Neural progenitor cell (in vitro differentiated cells): ENCODE measurements at regions not wholly inside any gene's neighbourhood (a gene's known extent, or its start where the extent isn't known, plus 50 kb on each side); places are given as distances from the start of the nearest gene placed in this dataset.
A peak's percentile ranks its signal among the peaks of the same experiment; 100 is the strongest.

Experiments
- DNase-seq: peaks from one replicate; pipeline ENCODE4 v3.0.0-alpha.2; 2016; ENCODE audit warnings: low spot score
- H2AFZ ChIP-seq: fragments of 200-600 bp; sonication (generic); replicated peaks from 2 replicates; pipeline ENCODE4 v1.6.1; 2016; ENCODE audit warnings: antibody characterized with exemption
- H3F3A ChIP-seq: fragments of 200-600 bp; sonication (generic); 2 replicates; pipeline ENCODE4 v1.6.1; 2016; ENCODE audit warnings: antibody characterized with exemption, low read depth
- H3K27ac ChIP-seq: fragments of 200-600 bp; sonication (generic); 2 replicates; pipeline ENCODE4 v1.5.1; 2016; ENCODE audit warnings: mild to moderate bottlenecking
- H3K27me3 ChIP-seq: fragments of 200-600 bp; sonication (generic); 2 replicates; pipeline ENCODE4 v1.6.1; 2016; ENCODE audit warnings: mild to moderate bottlenecking, moderate library complexity
- H3K36me3 ChIP-seq: fragments of 200-600 bp; sonication (generic); 2 replicates; pipeline ENCODE4 v1.5.1; 2016
- H3K4me1 ChIP-seq: fragments of 200-600 bp; sonication (generic); 2 replicates; pipeline ENCODE4 v1.6.1; 2016; ENCODE audit warnings: mixed run types
- H3K4me2 ChIP-seq: fragments of 200-600 bp; sonication (generic); 2 replicates; pipeline ENCODE4 v1.6.1; 2016
- H3K4me3 ChIP-seq: fragments of 200-600 bp; sonication (generic); 2 replicates; pipeline ENCODE4 v1.5.1; 2016
- H3K79me2 ChIP-seq: fragments of 200-600 bp; sonication (generic); 2 replicates; pipeline ENCODE4 v1.6.1; 2016; ENCODE audit warnings: low read depth
- H3K9ac ChIP-seq: fragments of 200-600 bp; sonication (generic); 2 replicates; pipeline ENCODE4 v1.6.1; 2016
- H3K9me3 ChIP-seq: fragments of 200-600 bp; sonication (generic); 2 replicates; pipeline ENCODE4 v1.5.1; 2016; ENCODE audit warnings: low read depth
- H4K20me1 ChIP-seq: fragments of 200-600 bp; sonication (generic); 2 replicates; pipeline ENCODE4 v1.6.1; 2016; ENCODE audit warnings: low read depth
- H3K27ac Mint-ChIP-seq: 3 replicates; pipeline ENCODE4 v1.8.0; 2021; ENCODE audit warnings: mixed read lengths
- H3K27me3 Mint-ChIP-seq: 2 replicates; pipeline ENCODE4 v1.8.0; 2022; ENCODE audit warnings: low read depth, mild to moderate bottlenecking, inconsistent platforms, moderate library complexity, mixed read lengths; ENCODE audit not compliant: insufficient read depth
- H3K36me3 Mint-ChIP-seq: 3 replicates; pipeline ENCODE4 v1.8.0; 2021; ENCODE audit warnings: mixed read lengths
- H3K4me1 Mint-ChIP-seq: 3 replicates; pipeline ENCODE4 v1.8.0; 2021; ENCODE audit warnings: mixed read lengths
- H3K4me3 Mint-ChIP-seq: 3 replicates; pipeline ENCODE4 v1.8.0; 2021; ENCODE audit warnings: mild to moderate bottlenecking, moderate library complexity, mixed read lengths
- H3K9me3 Mint-ChIP-seq: 3 replicates; pipeline ENCODE4 v1.8.0; 2020; ENCODE audit warnings: mixed read lengths
- EZH2 ChIP-seq: fragments of 200-600 bp; sonication (generic); IDR thresholded peaks from 2 replicates; pipeline ENCODE4 v1.6.1; 2017; ENCODE audit warnings: antibody characterized with exemption, mild to moderate bottlenecking, moderate library complexity
- EZH2phosphoT487 ChIP-seq: fragments of 200-600 bp; sonication (generic); IDR thresholded peaks from 2 replicates; pipeline ENCODE4 v1.6.1; 2017; ENCODE audit warnings: antibody characterized with exemption
- TF ChIP-seq, protein P1 (sequence below): fragments of 200-600 bp; sonication (generic); IDR thresholded peaks from 2 replicates; pipeline ENCODE4 v1.5.1; 2017; ENCODE audit warnings: antibody characterized with exemption, mild to moderate bottlenecking

GRCh38 chr1:68994096-68994495 is 497.2 kb upstream of the DEPDC1 start:
- peaks cover 5% of the 10 kb centered on the region for H3K27me3 Mint-ChIP-seq
- no peaks in the 10 kb centered on the region for H3K9me3 ChIP-seq
- no peak overlapping the region for H3K4me3 Mint-ChIP-seq
- H4K20me1 ChIP-seq = no peaks in the 10 kb centered on the region
- peak overlapping the region; percentile 26 for H2AFZ ChIP-seq
- no peak for DNase-seq
- H3K27me3 ChIP-seq = no peaks in the 10 kb centered on the region
- H3K4me3 ChIP-seq = no peak overlapping the region
- no peaks in the 10 kb centered on the region for H3K79me2 ChIP-seq
- no peak overlapping the region for H3K27ac Mint-ChIP-seq
- H3K9me3 Mint-ChIP-seq = peaks cover 23% of the 10 kb centered on the region
- peaks cover 3% of the 10 kb centered on the region for H3K36me3 Mint-ChIP-seq
- no peaks in the 10 kb centered on the region for H3K36me3 ChIP-seq
- H3K4me1 Mint-ChIP-seq = no peaks in the 10 kb centered on the region
- no peak for TF ChIP-seq EZH2phosphoT487
- TF ChIP-seq EZH2 = no peak
- TF ChIP-seq, protein P1, sequence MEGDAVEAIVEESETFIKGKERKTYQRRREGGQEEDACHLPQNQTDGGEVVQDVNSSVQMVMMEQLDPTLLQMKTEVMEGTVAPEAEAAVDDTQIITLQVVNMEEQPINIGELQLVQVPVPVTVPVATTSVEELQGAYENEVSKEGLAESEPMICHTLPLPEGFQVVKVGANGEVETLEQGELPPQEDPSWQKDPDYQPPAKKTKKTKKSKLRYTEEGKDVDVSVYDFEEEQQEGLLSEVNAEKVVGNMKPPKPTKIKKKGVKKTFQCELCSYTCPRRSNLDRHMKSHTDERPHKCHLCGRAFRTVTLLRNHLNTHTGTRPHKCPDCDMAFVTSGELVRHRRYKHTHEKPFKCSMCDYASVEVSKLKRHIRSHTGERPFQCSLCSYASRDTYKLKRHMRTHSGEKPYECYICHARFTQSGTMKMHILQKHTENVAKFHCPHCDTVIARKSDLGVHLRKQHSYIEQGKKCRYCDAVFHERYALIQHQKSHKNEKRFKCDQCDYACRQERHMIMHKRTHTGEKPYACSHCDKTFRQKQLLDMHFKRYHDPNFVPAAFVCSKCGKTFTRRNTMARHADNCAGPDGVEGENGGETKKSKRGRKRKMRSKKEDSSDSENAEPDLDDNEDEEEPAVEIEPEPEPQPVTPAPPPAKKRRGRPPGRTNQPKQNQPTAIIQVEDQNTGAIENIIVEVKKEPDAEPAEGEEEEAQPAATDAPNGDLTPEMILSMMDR = no peak
- H3K9ac ChIP-seq = no peak overlapping the region
- H3F3A ChIP-seq = no peaks in the 10 kb centered on the region
- H3K4me1 ChIP-seq = no peaks in the 10 kb centered on the region
- H3K4me2 ChIP-seq = no peak overlapping the region
- no peak overlapping the region for H3K27ac ChIP-seq

GRCh38 chr1:69016468-69016867 is 519.6 kb upstream of the DEPDC1 start:
- Mint-ChIP-seq H3K4me3 (no peak overlapping the region), H3K36me3 (no peaks in the 10 kb centered on the region), H3K9me3 (peaks cover 3% of the 10 kb centered on the region), H3K27me3 (no peaks in the 10 kb centered on the region), H3K4me1 (no peaks in the 10 kb centered on the region), H3K27ac (no peak overlapping the region)
- Histone ChIP-seq H3K36me3 (no peaks in the 10 kb centered on the region), H3K4me1 (no peaks in the 10 kb centered on the region), H3K9me3 (no peaks in the 10 kb centered on the region), H2AFZ (no peak overlapping the region), H3K27me3 (no peaks in the 10 kb centered on the region), H3K27ac (no peak overlapping the region), H3K9ac (no peak overlapping the region), H4K20me1 (no peaks in the 10 kb centered on the region), H3K4me3 (no peak overlapping the region), H3F3A (no peaks in the 10 kb centered on the region), H3K79me2 (no peaks in the 10 kb centered on the region), H3K4me2 (no peak overlapping the region)
- TF ChIP-seq, protein P1 = no peak
- TF ChIP-seq EZH2phosphoT487 = no peak
- no peak for TF ChIP-seq EZH2
- DNase-seq = no peak

- Mint-ChIP-seq H3K36me3 (peaks cover 6% of the 10 kb centered on the region), H3K27me3 (peaks cover 2% of the 10 kb centered on the region), H3K4me3 (no peak overlapping the region), H3K27ac (no peak overlapping the region), H3K4me1 (no peaks in the 10 kb centered on the region), H3K9me3 (peaks cover 25% of the 10 kb centered on the region)
- no peak overlapping the region for H3K9ac ChIP-seq
- H3K4me2 ChIP-seq = no peak overlapping the region
- H3K4me3 ChIP-seq = no peak overlapping the region
- no peaks in the 10 kb centered on the region for H4K20me1 ChIP-seq
- no peaks in the 10 kb centered on the region for H3F3A ChIP-seq
- TF ChIP-seq EZH2phosphoT487 (no peak), EZH2 (no peak)
- TF ChIP-seq, protein P1 = no peak
- no peaks in the 10 kb centered on the region for H3K4me1 ChIP-seq
- H3K79me2 ChIP-seq = no peaks in the 10 kb centered on the region
- no peaks in the 10 kb centered on the region for H3K9me3 ChIP-seq
- no peaks in the 10 kb centered on the region for H3K27me3 ChIP-seq
- no peaks in the 10 kb centered on the region for H3K36me3 ChIP-seq
- H3K27ac ChIP-seq = no peak overlapping the region
- no peak for DNase-seq
- H2AFZ ChIP-seq = no peak overlapping the region
Observed at GRCh38 chr1:69029649-69030048, 532.8 kb upstream of the DEPDC1 start.

DNA sequence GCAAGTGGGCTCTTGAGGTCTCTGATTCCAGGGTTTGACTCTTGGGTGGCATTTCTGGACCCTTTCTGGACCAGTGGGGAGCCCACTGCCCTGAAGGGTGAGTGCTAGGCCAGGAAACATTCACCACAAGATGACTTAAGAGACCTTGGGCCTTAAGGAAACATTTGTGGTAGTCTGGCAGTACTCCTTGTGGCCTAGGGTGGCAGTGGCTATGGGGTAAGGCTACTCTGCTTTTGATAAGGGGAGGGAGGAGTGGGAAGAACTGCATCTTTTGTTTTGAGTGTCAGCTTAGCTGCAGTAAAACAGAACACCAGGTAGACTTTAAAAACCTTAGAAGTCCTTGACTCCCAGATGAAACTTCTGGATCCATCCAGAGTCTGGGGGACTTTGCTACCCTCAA is 529.3 kb upstream of the LRRC7 start:
- Mint-ChIP-seq H3K9me3 (peaks cover 30% of the 10 kb centered on the region), H3K4me3 (no peak overlapping the region), H3K27me3 (no peaks in the 10 kb centered on the region), H3K4me1 (no peaks in the 10 kb centered on the region), H3K27ac (no peak overlapping the region), H3K36me3 (no peaks in the 10 kb centered on the region)
- H3K9me3 ChIP-seq = peaks cover 8% of the 10 kb centered on the region
- H3K27ac ChIP-seq = no peak overlapping the region
- H2AFZ ChIP-seq = no peak overlapping the region
- no peak overlapping the region for H3K4me2 ChIP-seq
- no peak for TF ChIP-seq EZH2phosphoT487
- TF ChIP-seq, protein P1 = no peak
- TF ChIP-seq EZH2 = no peak
- no peak overlapping the region for H3K9ac ChIP-seq
- no peaks in the 10 kb centered on the region for H3K27me3 ChIP-seq
- H3K79me2 ChIP-seq = no peaks in the 10 kb centered on the region
- no peaks in the 10 kb centered on the region for H3K4me1 ChIP-seq
- no peaks in the 10 kb centered on the region for H3K36me3 ChIP-seq
- H4K20me1 ChIP-seq = no peaks in the 10 kb centered on the region
- H3K4me3 ChIP-seq = no peak overlapping the region
- no peaks in the 10 kb centered on the region for H3F3A ChIP-seq
- no peak for DNase-seq
